ENCODE measurements at regions not wholly inside any gene's neighbourhood (a gene's known extent, or its start where the extent isn't known, plus 50 kb on each side); places are given as distances from the start of the nearest gene placed in this dataset.

GRCh38 chr1:59151860-59152259, 145.0 kb upstream of the FGGY start:
- DNase-seq (ENCODE audit: low read depth), result no peak
- TF ChIP-seq CTCF (IDR thresholded peaks at IDR 0.05; ENCODE audit: low read depth, low read length), result no peak
- TF ChIP-seq POLR2A (IDR thresholded peaks at IDR 0.05; ENCODE audit: extremely low read depth, insufficient read length), result no peak
- no peak for TF ChIP-seq MAX (IDR thresholded peaks at IDR 0.05; ENCODE audit: low read depth, low read length)
- TF ChIP-seq MYC (IDR thresholded peaks at IDR 0.05; ENCODE audit: low read depth, low read length), result no peak
- H3K4me3 ChIP-seq (ENCODE audit: low read depth, low read length), result no peak overlapping the region

DNA sequence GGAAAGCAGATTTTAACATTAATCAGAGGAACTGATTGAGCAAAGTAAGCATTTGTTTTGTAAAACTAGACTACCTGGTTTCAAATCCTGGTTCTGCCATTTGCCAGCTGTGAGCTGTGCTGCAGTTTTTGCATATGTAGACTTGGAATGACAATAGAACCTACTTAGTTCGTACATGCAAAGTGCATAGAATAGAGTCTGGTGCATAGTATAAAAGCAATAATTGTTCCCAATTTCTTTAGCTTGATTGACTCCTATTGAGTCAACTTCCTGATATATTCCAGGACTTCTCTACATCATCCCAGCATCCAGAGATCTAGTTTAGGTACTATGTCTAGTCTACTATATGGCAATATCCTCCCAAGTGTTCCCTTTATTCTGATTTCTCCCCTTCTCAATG, 144.4 kb upstream of the FGGY start:
- TF ChIP-seq CTCF (IDR thresholded peaks at IDR 0.05; ENCODE audit: low read depth, low read length) (no peak), POLR2A (IDR thresholded peaks at IDR 0.05; ENCODE audit: extremely low read depth, insufficient read length) (no peak), MAX (IDR thresholded peaks at IDR 0.05; ENCODE audit: low read depth, low read length) (no peak), MYC (IDR thresholded peaks at IDR 0.05; ENCODE audit: low read depth, low read length) (no peak)
- DNase-seq (ENCODE audit: low read depth), result no peak
- H3K4me3 ChIP-seq (ENCODE audit: low read depth, low read length), result no peak overlapping the region

DNA sequence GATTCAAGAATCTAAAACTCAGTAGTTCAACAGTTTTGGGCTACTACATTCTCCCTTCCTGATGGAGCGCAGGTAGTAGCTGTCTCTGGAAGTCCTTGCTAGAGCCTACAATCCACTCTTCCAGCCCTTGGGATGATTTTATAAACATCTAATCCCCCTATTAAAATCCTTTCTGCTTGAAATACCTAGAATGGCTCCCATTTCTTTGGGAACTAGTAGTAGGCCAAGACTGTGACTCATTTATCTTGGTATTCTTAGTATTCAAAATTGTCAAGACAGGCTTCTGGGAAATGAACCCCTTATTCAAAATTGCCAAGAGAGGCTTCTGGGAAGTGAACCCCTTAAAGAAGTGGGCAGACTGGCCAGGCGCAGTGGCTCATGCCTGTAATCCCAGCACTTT, 142.5 kb upstream of the FGGY start:
- DNase-seq (ENCODE audit: low read depth), result no peak
- TF ChIP-seq MAX (IDR thresholded peaks at IDR 0.05; ENCODE audit: low read depth, low read length) (no peak), CTCF (IDR thresholded peaks at IDR 0.05; ENCODE audit: low read depth, low read length) (no peak), POLR2A (IDR thresholded peaks at IDR 0.05; ENCODE audit: extremely low read depth, insufficient read length) (no peak), MYC (IDR thresholded peaks at IDR 0.05; ENCODE audit: low read depth, low read length) (no peak)
- no peak overlapping the region for H3K4me3 ChIP-seq (ENCODE audit: low read depth, low read length)

DNA sequence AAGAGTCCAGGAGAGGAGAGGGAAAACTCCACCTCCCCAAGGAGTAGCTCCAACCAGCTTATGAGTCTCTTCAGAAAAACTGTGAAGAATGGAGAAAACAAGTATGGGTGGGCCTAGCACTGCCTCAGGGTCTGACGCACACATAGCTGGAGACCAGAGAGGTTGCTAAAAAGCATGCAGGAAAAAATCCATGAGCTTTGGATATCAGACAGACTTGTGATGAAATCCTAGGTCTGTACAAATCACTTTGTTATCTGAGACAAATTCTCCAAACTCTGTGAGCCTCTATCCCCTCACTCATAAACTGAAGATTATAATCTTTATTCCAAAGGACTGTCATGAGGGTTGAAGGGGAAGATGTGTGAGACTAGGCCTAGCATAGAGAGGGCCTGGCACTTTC, 141.5 kb upstream of the FGGY start:
- no peak for TF ChIP-seq MYC (IDR thresholded peaks at IDR 0.05; ENCODE audit: low read depth, low read length)
- no peak for TF ChIP-seq POLR2A (IDR thresholded peaks at IDR 0.05; ENCODE audit: extremely low read depth, insufficient read length)
- no peak for TF ChIP-seq CTCF (IDR thresholded peaks at IDR 0.05; ENCODE audit: low read depth, low read length)
- TF ChIP-seq MAX (IDR thresholded peaks at IDR 0.05; ENCODE audit: low read depth, low read length), result no peak
- DNase-seq (ENCODE audit: low read depth), result no peak
- no peak overlapping the region for H3K4me3 ChIP-seq (ENCODE audit: low read depth, low read length)

GRCh38 chr1:59156051-59156450, 140.8 kb upstream of the FGGY start:
- TF ChIP-seq MAX (IDR thresholded peaks at IDR 0.05; ENCODE audit: low read depth, low read length) (no peak), POLR2A (IDR thresholded peaks at IDR 0.05; ENCODE audit: extremely low read depth, insufficient read length) (no peak), MYC (IDR thresholded peaks at IDR 0.05; ENCODE audit: low read depth, low read length) (no peak), CTCF (IDR thresholded peaks at IDR 0.05; ENCODE audit: low read depth, low read length) (no peak)
- DNase-seq (ENCODE audit: low read depth), result no peak
- no peak overlapping the region for H3K4me3 ChIP-seq (ENCODE audit: low read depth, low read length)

All from NB4 (cell line).